ENCODE measurements at regions not wholly inside any gene's neighbourhood (a gene's known extent, or its start where the extent isn't known, plus 50 kb on each side); places are given as distances from the start of the nearest gene placed in this dataset.

GRCh38 chr3:118765636-118766305 lies 268.9 kb downstream of the IGSF11 start:
- Histone ChIP-seq H3K27me3 (ENCODE audit: insufficient read depth, low read depth) (no peaks in the 10 kb centered on the region), H3K27ac (no peak overlapping the region), H3K4me1 (ENCODE audit: low read depth, poor library complexity, severe bottlenecking) (no peaks in the 10 kb centered on the region), H2AFZ (ENCODE audit: low read depth) (no peak overlapping the region), H3K4me2 (no peak overlapping the region), H3K79me2 (ENCODE audit: insufficient read depth, low read depth) (no peaks in the 10 kb centered on the region), H3K9ac (no peak overlapping the region), H4K20me1 (ENCODE audit: insufficient read depth) (no peaks in the 10 kb centered on the region), H3K36me3 (ENCODE audit: insufficient read depth) (no peaks in the 10 kb centered on the region), H3K4me3 (IDR thresholded peaks at IDR 0.05; ENCODE audit: insufficient read depth, low read depth, low read length) (no peak overlapping the region)
- TF ChIP-seq, protein P1, sequence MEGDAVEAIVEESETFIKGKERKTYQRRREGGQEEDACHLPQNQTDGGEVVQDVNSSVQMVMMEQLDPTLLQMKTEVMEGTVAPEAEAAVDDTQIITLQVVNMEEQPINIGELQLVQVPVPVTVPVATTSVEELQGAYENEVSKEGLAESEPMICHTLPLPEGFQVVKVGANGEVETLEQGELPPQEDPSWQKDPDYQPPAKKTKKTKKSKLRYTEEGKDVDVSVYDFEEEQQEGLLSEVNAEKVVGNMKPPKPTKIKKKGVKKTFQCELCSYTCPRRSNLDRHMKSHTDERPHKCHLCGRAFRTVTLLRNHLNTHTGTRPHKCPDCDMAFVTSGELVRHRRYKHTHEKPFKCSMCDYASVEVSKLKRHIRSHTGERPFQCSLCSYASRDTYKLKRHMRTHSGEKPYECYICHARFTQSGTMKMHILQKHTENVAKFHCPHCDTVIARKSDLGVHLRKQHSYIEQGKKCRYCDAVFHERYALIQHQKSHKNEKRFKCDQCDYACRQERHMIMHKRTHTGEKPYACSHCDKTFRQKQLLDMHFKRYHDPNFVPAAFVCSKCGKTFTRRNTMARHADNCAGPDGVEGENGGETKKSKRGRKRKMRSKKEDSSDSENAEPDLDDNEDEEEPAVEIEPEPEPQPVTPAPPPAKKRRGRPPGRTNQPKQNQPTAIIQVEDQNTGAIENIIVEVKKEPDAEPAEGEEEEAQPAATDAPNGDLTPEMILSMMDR (conservative IDR thresholded peaks at IDR 0.05; ENCODE audit: low read depth, low read length), result no peak

GRCh38 chr3:118766306-118766669 lies 268.4 kb downstream of the IGSF11 start:
- no peaks in the 10 kb centered on the region for H3K36me3 ChIP-seq (ENCODE audit: insufficient read depth)
- H3K27me3 ChIP-seq (ENCODE audit: insufficient read depth, low read depth), result no peaks in the 10 kb centered on the region
- no peak overlapping the region for H2AFZ ChIP-seq (ENCODE audit: low read depth)
- H4K20me1 ChIP-seq (ENCODE audit: insufficient read depth), result no peaks in the 10 kb centered on the region
- H3K9ac ChIP-seq, result no peak overlapping the region
- H3K79me2 ChIP-seq (ENCODE audit: insufficient read depth, low read depth), result no peaks in the 10 kb centered on the region
- TF ChIP-seq, protein P1 (conservative IDR thresholded peaks at IDR 0.05; ENCODE audit: low read depth, low read length), result no peak
- no peak overlapping the region for H3K4me3 ChIP-seq (IDR thresholded peaks at IDR 0.05; ENCODE audit: insufficient read depth, low read depth, low read length)
- no peaks in the 10 kb centered on the region for H3K4me1 ChIP-seq (ENCODE audit: low read depth, poor library complexity, severe bottlenecking)
- H3K27ac ChIP-seq, result no peak overlapping the region
- no peak overlapping the region for H3K4me2 ChIP-seq

DNA sequence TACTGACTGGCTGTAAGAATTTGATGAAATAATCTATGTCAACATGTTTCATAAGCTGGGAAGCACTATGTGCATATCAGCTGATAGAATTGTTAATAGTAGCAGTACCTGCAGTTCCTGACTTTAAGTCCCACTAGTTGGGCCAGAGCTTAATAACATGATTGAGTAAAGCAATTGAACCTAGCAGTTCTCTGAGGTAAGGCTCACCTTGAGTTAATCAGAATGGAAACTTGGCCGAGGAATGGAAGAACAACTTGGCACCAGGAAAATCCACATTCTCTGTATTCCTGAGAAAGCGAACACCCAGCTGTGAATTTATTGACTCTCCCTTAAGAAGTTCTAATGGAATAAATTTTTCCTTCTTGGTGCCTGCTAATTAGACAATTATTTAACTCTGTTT lies 262.6 kb downstream of the IGSF11 start:
- TF ChIP-seq, protein P1 (conservative IDR thresholded peaks at IDR 0.05; ENCODE audit: low read depth, low read length), result no peak
- Histone ChIP-seq H3K36me3 (ENCODE audit: insufficient read depth) (no peaks in the 10 kb centered on the region), H3K4me2 (no peak overlapping the region), H3K4me1 (ENCODE audit: low read depth, poor library complexity, severe bottlenecking) (no peaks in the 10 kb centered on the region), H3K79me2 (ENCODE audit: insufficient read depth, low read depth) (no peaks in the 10 kb centered on the region), H3K9ac (no peak overlapping the region), H3K27ac (no peak overlapping the region), H2AFZ (ENCODE audit: low read depth) (no peak overlapping the region), H4K20me1 (ENCODE audit: insufficient read depth) (no peaks in the 10 kb centered on the region), H3K27me3 (ENCODE audit: insufficient read depth, low read depth) (no peaks in the 10 kb centered on the region), H3K4me3 (IDR thresholded peaks at IDR 0.05; ENCODE audit: insufficient read depth, low read depth, low read length) (no peak overlapping the region)

- H2AFZ ChIP-seq (ENCODE audit: low read depth), result no peak overlapping the region
- no peak overlapping the region for H3K27ac ChIP-seq
- H3K79me2 ChIP-seq (ENCODE audit: insufficient read depth, low read depth), result no peaks in the 10 kb centered on the region
- no peak overlapping the region for H3K4me3 ChIP-seq (IDR thresholded peaks at IDR 0.05; ENCODE audit: insufficient read depth, low read depth, low read length)
- H3K4me1 ChIP-seq (ENCODE audit: low read depth, poor library complexity, severe bottlenecking), result no peaks in the 10 kb centered on the region
- H3K9ac ChIP-seq, result no peak overlapping the region
- H3K36me3 ChIP-seq (ENCODE audit: insufficient read depth), result no peaks in the 10 kb centered on the region
- no peak overlapping the region for H3K4me2 ChIP-seq
- H3K27me3 ChIP-seq (ENCODE audit: insufficient read depth, low read depth), result no peaks in the 10 kb centered on the region
- TF ChIP-seq, protein P1 (conservative IDR thresholded peaks at IDR 0.05; ENCODE audit: low read depth, low read length), result no peak
- no peaks in the 10 kb centered on the region for H4K20me1 ChIP-seq (ENCODE audit: insufficient read depth)
These were observed 262.1 kb downstream of the IGSF11 start for GRCh38 chr3:118772547-118773011.

Measured in KMS-11 (cell line).